ENCODE measurements at regions not wholly inside any gene's neighbourhood (a gene's known extent, or its start where the extent isn't known, plus 50 kb on each side); places are given as distances from the start of the nearest gene placed in this dataset.
A peak's percentile ranks its signal among the peaks of the same experiment; 100 is the strongest.
"Not testable (repeated sequence)": the region's sequence is repeated elsewhere in the genome, so short reads cannot be mapped to it uniquely, and the experiment has no call there.

- no peak for DNase-seq
Observed at GRCh38 chr6:104505838-104506237, 353.9 kb downstream of the HACE1 start.

- no peak for DNase-seq
Observed at GRCh38 chr6:104500265-104500664, 359.5 kb downstream of the HACE1 start.

- DNase-seq, result peak; percentile 13
Observed at GRCh38 chr6:104486035-104486434, 373.7 kb downstream of the HACE1 start.

- no peak for DNase-seq
Observed at GRCh38 chr6:104484626-104485025, 375.1 kb downstream of the HACE1 start.

GRCh38 chr6:104484191-104484590 lies 375.5 kb downstream of the HACE1 start:
- DNase-seq, result no peak

- peak; percentile 26 for DNase-seq
Observed at GRCh38 chr6:104483225-104483834, 376.4 kb downstream of the HACE1 start.

GRCh38 chr6:104477569-104477968 lies 382.1 kb downstream of the HACE1 start:
- DNase-seq, result no peak

GRCh38 chr6:104473021-104473429 lies 386.7 kb downstream of the HACE1 start:
- no peak for DNase-seq

GRCh38 chr6:104472021-104472901 lies 387.5 kb downstream of the HACE1 start:
- DNase-seq, result no peak

- DNase-seq, result no peak
Observed at GRCh38 chr6:104466306-104466705, 393.4 kb downstream of the HACE1 start.

GRCh38 chr6:104462811-104463599 lies 396.7 kb downstream of the HACE1 start:
- DNase-seq, result no peak

GRCh38 chr6:104460738-104461483 lies 398.8 kb downstream of the HACE1 start:
- no peak for DNase-seq

GRCh38 chr6:104459543-104459942 lies 400.2 kb downstream of the HACE1 start:
- DNase-seq, result no peak

GRCh38 chr6:104449918-104450317 lies 409.8 kb downstream of the HACE1 start:
- no peak for DNase-seq

- DNase-seq, result not testable (repeated sequence)
Observed at GRCh38 chr6:104446101-104447080, 413.3 kb downstream of the HACE1 start.

- DNase-seq, result no peak
Observed at GRCh38 chr6:104434519-104434918, 425.2 kb downstream of the HACE1 start.

GRCh38 chr6:104431096-104431495 lies 428.6 kb downstream of the HACE1 start:
- no peak for DNase-seq

- peak; percentile 21 for DNase-seq
Observed at GRCh38 chr6:104428184-104428583, 431.5 kb downstream of the HACE1 start.

GRCh38 chr6:104423691-104424090 lies 436.0 kb downstream of the HACE1 start:
- DNase-seq, result no peak

GRCh38 chr6:104421650-104422049 lies 438.1 kb downstream of the HACE1 start:
- no peak for DNase-seq

GRCh38 chr6:104418839-104419238 lies 440.9 kb downstream of the HACE1 start:
- no peak for DNase-seq
